Endothelial cell (in vitro differentiated cells): ENCODE measurements at regions not wholly inside any gene's neighbourhood (a gene's known extent, or its start where the extent isn't known, plus 50 kb on each side); places are given as distances from the start of the nearest gene placed in this dataset.

ENCODE experiments used
- DNase-seq: peaks from one replicate; pipeline ENCODE4 v3.0.0; 2021; ENCODE audit warnings: low spot score
- H3K27ac Mint-ChIP-seq: one replicate; pipeline ENCODE4 v1.8.0; 2021; ENCODE audit warnings: mixed read lengths, inconsistent platforms; ENCODE audit not compliant: unreplicated experiment
- H3K27me3 Mint-ChIP-seq: one replicate; pipeline ENCODE4 v1.8.0; 2021; ENCODE audit warnings: mild to moderate bottlenecking, moderate library complexity, mixed read lengths, inconsistent platforms; ENCODE audit not compliant: unreplicated experiment
- H3K36me3 Mint-ChIP-seq: one replicate; pipeline ENCODE4 v1.8.0; 2021; ENCODE audit warnings: mild to moderate bottlenecking, low read depth, mixed read lengths, inconsistent platforms; ENCODE audit not compliant: unreplicated experiment
- H3K4me1 Mint-ChIP-seq: one replicate; pipeline ENCODE4 v1.8.0; 2021; ENCODE audit warnings: mild to moderate bottlenecking, mixed read lengths, inconsistent platforms; ENCODE audit not compliant: unreplicated experiment
- H3K4me3 Mint-ChIP-seq: one replicate; pipeline ENCODE4 v1.8.0; 2021; ENCODE audit warnings: mild to moderate bottlenecking, mixed read lengths, inconsistent platforms; ENCODE audit not compliant: unreplicated experiment
- H3K9me3 Mint-ChIP-seq: one replicate; pipeline ENCODE4 v1.8.0; 2021; ENCODE audit warnings: mixed read lengths, inconsistent platforms; ENCODE audit not compliant: unreplicated experiment
- CTCF ChIP-seq: fragments of 200-600 bp; sonication (generic); IDR thresholded peaks from one replicate; pipeline ENCODE4 v1.5.0; 2021; ENCODE audit warnings: antibody characterized with exemption; ENCODE audit not compliant: unreplicated experiment

GRCh38 chr5:173727839-173728778 is 111.7 kb upstream of the BOD1 start:
- peaks cover 4% of the 10 kb centered on the region for H3K27me3 Mint-ChIP-seq
- no peak overlapping the region for H3K27ac Mint-ChIP-seq
- H3K36me3 Mint-ChIP-seq, result no peaks in the 10 kb centered on the region
- TF ChIP-seq CTCF, result no peak
- H3K4me3 Mint-ChIP-seq, result no peak overlapping the region
- H3K9me3 Mint-ChIP-seq, result no peaks in the 10 kb centered on the region
- DNase-seq, result no peak
- H3K4me1 Mint-ChIP-seq, result no peaks in the 10 kb centered on the region

DNA sequence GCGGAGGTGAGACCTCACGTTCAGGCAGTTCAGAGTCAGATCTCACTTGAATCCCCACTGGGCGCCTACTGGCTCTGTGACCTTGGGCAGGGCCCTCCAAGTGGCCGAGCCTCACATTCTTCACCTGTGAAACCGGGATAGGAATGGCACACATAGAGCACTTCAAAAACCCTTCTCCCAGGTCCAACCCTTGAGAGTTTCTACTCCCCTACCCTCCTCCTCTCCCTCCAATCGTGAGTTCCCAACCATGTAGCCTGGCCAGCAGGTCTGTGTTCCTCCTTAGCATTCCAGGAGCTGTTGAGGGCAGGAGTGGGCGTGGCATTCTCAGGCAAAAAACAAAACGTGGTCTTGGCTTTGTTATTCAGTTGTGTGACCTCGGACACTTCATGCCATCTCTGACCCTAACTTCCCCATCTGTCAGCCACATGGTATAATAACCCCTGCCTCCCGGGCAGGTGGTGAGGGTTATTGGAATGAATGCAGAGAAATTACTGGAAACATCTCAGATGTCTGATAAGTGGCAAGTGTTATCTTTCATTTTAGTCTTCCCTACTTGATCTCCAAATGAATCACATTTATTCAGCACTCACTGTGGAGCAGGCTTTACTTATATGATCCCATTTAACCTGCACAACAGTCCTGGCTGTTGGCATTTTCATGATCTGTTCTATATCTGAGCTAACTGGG is 112.8 kb upstream of the BOD1 start:
- no peak for DNase-seq
- TF ChIP-seq CTCF, result no peak
- no peak overlapping the region for H3K27ac Mint-ChIP-seq
- H3K4me1 Mint-ChIP-seq, result peaks cover 3% of the 10 kb centered on the region
- no peak overlapping the region for H3K4me3 Mint-ChIP-seq
- no peaks in the 10 kb centered on the region for H3K36me3 Mint-ChIP-seq
- H3K27me3 Mint-ChIP-seq, result peaks cover 4% of the 10 kb centered on the region
- H3K9me3 Mint-ChIP-seq, result no peaks in the 10 kb centered on the region

- Mint-ChIP-seq H3K27me3 (peaks cover 4% of the 10 kb centered on the region), H3K4me1 (peaks cover 3% of the 10 kb centered on the region), H3K4me3 (no peak overlapping the region), H3K36me3 (no peaks in the 10 kb centered on the region), H3K9me3 (no peaks in the 10 kb centered on the region), H3K27ac (no peak overlapping the region)
- no peak for DNase-seq
- no peak for TF ChIP-seq CTCF
These were observed 114.3 kb upstream of the BOD1 start for GRCh38 chr5:173730632-173731298.

DNA sequence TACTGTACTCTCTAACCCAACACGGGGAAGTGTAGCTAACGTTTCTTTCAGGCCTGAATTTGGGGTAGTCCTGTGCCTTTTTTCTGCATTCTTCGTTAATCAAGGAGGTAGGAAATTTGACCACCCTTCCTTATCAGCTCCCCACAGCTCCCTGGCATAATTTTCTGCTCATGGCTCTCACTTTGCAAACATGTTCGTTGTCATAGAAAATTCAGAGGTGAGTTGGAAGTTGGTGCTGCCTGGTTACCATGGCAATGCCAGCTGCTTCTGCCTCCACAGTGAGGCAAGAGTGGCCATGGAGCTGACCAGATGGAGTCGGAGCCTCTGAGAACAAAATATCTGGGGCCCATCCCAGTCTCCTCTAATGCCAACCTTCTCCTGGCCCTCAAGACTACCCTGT is 116.6 kb upstream of the BOD1 start:
- Mint-ChIP-seq H3K4me3 (no peak overlapping the region), H3K4me1 (peaks cover 8% of the 10 kb centered on the region), H3K27me3 (peaks cover 4% of the 10 kb centered on the region), H3K27ac (no peak overlapping the region), H3K9me3 (no peaks in the 10 kb centered on the region), H3K36me3 (no peaks in the 10 kb centered on the region)
- DNase-seq, result no peak
- TF ChIP-seq CTCF, result no peak
